HG03045 (cell line): ENCODE measurements at regions not wholly inside any gene's neighbourhood (a gene's known extent, or its start where the extent isn't known, plus 50 kb on each side); places are given as distances from the start of the nearest gene placed in this dataset.

Source experiments
- ATAC-seq: cut with Tn5 transposase; IDR thresholded peaks from one replicate; pipeline ENCODE4 v1.9.1; 2021; ENCODE audit warnings: mild to moderate bottlenecking, moderate library complexity; ENCODE audit not compliant: unreplicated experiment

DNA sequence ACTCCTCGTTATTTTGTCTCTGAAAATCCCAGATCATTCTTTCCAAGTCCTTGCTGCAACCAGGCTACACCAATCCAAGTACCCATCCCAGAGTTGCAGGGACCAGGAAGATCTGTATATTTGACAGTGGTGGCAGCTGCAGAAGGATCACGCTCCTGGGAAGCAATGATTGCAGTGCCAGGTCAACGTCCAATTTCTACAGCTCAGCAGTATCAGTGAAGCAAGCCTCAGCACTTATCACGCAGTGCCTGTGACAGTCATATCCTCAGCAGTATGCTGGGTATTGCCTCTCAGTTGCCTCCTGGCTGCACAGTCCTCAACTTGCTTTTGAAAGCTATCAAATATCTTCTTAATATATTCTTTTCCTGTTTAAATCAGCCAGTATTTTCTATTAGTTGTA is 66.7 kb downstream of the BARHL2 start:
- no peak for ATAC-seq

DNA sequence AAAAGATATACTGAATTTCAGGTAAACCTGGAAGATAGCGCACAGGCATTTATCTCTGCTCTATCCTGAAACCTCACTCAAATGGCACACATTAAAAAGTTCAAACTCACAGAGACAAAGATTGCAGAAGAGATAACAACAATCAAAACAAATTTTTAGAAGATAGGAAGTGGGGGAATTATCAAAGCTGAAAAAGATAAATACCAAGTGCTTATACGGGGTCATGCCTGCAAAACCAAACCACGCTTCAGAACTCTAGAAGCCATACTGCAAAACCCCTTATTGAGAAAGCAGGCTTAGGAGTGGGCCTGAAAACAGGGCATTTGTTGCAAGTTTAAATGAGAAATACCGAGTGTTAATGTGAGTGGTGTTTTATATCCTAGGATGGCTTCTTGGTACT is 76.8 kb downstream of the BARHL2 start:
- no peak for ATAC-seq

DNA sequence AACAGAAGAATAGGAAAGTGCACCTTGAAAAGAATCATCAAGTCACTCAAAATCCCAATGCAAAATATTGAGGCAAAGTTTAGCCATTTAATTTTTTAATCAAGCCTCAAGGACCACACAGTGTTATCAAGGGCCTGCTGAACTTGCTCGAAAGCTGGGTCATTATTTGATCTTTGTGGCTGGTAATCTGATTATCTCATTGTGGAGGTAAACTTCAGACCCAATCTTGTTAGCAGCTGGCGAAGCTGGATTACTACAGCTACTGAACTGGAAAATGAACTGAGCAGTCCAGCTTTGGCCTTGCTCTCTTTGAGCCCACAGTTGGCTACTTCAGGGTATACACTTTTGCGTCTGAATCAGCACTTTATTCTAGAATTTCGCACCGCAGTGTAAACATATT is 94.4 kb downstream of the BARHL2 start:
- no peak for ATAC-seq

DNA sequence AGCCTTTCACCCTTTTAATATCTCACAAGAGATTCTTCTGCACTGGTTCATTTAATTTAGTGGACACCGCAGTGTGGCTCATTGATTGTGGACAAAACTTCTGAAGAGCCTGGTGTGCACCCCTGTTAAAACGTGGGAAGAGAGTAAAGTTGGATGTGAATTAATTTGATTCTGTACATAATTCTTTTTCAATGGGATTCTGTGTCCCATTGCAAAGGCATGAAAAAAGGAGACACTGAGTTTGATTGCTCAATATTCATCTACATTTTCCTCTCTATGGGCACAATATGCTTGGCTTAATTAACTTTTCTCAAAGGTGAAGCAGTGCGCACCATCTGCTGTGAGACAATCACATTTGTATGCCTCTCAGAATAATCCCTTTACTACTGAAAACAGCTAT is 95.1 kb downstream of the BARHL2 start:
- no peak for ATAC-seq

GRCh38 chr1:90616395-90616794 is 100.7 kb downstream of the BARHL2 start:
- no peak for ATAC-seq

DNA sequence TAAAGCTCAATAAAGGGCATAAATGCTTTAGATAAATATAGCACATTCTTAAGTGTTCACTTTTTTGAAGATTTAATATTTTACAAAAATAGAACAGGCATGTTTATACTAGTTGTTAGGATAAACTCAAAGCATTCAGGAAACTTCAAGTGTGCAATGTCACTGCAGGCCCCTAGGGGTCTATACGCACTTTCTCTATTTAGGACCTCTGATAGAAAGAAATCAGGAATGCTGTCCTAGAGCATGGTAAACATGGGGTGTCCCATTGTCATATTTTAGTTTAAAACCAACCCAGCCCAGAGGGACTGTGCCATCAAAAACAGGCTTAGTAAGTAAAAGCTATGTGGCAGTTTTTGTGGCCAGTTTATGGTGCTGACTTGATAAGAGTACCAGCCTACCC is 102.2 kb downstream of the BARHL2 start:
- ATAC-seq = no peak

GRCh38 chr1:90613371-90613770 is 103.7 kb downstream of the BARHL2 start:
- no peak for ATAC-seq

DNA sequence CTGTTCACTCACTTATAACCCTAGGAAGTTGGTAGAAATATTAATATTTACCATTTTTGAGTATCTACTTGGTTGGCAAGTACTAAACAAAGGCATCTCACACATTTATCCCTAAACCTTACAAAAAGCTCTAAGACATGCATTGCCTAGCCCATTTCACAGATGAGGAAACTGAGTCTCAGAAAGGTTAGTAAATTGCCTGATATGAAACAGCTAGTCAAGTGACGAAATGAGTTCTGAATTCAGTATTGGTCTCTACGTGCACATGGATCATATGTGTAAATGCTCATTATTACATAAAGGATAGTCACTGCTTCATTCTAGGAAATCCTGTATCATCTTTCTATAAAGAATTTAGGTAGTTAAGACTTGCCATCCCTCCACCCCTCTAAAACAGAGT is 105.1 kb downstream of the BARHL2 start:
- ATAC-seq = no peak

DNA sequence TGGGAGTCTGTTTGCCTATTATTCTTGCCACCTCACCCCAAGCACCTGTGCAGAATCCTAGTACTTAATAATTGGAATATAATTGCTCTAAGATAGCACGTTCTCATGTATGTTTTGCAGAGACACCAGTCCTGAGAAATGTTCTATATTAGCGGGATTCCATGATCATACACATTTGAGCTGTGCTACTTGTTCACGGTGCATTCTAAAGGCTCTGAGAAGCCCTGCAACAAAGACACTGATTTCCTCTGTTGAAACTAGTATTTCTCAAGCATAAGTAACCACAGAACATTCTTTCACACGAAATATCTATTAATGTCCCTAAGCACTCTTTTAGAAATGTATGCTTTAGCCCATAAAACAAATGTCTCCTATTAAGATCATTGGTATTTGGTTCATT is 109.4 kb downstream of the BARHL2 start:
- no peak for ATAC-seq

- no peak for ATAC-seq
Measured at GRCh38 chr1:90605070-90605469, 112.0 kb downstream of the BARHL2 start.

GRCh38 chr1:90593312-90593711 is 123.8 kb downstream of the BARHL2 start:
- ATAC-seq = no peak

DNA sequence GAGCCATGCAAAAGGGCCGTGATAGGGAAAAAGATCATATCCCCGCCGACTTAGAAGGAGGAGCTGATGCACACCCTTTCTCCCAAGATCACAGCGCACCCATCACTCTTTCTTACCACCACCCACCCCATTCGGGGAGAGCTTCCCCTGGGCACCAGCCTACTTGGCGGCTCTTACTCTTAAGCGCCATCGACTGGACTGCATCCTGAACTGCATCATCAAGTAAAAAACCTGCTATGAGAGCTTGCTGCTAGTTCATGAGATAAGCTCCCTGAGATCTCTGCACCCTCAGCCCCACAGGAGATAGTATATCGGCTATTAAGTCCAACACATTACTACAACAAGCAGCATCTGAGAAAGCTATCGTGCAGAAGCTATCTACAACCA is 125.1 kb downstream of the BARHL2 start:
- ATAC-seq = no peak

- no peak for ATAC-seq
Measured at GRCh38 chr1:90591355-90591969, 125.6 kb downstream of the BARHL2 start.

DNA sequence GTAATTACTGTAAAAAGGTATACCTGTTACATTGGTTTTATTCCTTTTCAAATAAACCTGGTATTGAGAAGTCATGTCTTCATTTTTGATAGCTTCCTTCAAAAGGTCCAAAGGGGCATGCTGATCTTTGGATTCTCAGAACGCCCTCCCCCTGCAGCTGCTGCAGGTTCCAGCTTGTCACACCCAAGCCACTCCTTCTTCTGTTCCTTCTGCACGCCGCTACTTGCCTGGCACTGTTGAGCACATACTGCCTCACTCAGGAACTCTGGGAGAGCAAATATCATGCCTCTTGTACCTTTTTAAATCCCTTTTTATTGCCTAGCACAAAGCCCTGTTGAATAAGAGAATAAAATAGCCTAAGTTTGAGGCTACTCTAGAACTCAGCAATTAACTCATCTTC is 136.9 kb downstream of the BARHL2 start:
- ATAC-seq = no peak

DNA sequence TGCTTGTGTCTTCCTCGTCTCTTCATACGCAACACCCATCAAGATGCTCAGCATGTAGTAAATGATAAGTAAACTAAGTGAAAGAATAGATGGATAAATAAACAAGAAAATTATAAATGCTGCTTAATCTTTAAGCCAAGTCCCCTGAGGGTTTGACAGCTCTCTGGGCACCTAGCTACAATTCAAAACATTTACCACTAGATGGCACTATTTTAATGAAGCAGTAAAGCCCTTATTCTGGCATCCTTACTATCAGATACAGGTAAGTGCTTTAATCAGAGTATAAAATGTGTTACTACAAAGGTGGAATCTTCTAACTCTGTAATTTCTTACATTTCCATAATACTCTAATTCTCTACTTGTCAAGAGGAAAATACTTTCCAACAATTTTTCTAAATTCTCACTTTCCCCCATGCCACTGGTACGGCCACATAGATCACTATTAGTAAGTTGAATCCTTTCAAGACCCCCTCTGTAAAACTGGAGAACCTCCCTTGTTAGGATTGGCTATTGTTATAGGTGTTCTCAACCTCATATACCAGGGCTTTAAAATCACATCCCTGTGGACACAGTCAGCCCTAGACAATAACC is 137.8 kb downstream of the BARHL2 start:
- ATAC-seq = no peak

DNA sequence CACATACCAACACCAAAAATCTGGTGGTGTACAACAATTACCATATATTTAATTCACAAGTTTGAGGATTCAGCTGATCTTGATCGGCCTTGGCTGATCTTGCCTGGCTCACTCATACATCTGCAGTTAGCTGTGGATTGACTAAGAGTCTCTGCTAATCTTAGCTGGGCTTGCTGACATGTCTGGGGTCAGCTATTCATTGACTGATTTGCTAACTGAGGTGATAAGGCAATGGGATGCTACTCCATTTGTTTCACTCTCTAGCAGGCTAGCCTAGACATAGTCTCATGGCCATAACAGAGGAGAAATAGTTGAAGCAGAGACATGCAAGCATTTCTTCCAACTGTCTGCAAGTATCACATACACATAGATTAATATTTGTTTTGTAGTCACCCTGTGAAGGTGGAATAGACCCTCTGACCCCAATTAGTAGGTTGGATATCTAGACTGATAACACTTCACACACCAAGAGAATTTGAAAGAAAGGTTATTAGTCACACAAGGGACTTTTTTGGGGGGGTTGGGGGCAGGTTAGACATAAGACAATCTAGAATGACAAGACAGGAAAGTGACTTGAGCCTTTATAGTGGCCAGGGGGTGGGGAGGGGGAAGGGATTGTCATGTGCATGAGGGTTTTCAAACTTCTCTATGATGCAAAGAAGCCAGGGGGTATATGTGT is 142.3 kb downstream of the BARHL2 start:
- no peak for ATAC-seq

GRCh38 chr1:90573736-90574135 is 143.4 kb downstream of the BARHL2 start:
- ATAC-seq = no peak

GRCh38 chr1:90572446-90572845 is 144.7 kb downstream of the BARHL2 start:
- ATAC-seq = no peak

DNA sequence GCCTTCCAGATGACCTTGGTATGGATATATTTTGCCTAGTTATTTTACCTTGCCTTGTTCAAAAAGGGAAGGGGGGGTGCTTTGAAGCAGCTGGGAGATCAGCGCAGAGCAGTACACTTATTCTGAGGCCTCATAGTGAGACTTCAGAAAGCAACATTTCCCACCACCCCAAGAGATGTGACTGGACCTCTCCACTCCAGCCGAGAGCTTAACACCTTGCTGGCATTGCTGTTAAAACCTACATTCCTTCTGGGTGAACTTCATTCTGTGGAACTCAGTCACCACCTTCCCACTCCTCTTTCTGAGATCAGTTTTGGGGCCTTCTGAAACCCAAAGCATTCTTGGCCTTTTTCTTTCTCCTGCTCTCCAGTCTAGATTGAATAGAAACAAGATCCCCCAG is 148.7 kb downstream of the BARHL2 start:
- ATAC-seq = no peak

DNA sequence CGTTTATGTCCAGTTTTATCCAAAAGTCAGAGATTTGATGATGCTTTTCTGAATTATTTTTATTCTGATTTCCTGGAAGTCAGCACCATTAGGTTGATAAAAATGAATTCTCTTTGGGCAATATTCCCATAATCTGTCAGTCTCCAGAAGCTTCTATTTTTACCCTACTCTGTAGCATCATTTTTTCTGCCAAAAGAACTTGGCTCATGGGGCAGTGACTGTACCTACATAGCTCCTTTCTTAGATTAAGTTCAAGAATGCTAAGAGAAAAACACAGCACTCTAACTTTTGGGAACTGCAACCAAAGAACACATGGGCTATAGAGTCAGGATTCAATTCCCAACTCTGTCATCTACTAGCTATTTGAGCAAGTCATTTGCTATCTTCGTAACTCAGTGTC is 152.9 kb downstream of the BARHL2 start:
- no peak for ATAC-seq

GRCh38 chr1:90562892-90563291 is 154.2 kb downstream of the BARHL2 start:
- ATAC-seq = no peak

DNA sequence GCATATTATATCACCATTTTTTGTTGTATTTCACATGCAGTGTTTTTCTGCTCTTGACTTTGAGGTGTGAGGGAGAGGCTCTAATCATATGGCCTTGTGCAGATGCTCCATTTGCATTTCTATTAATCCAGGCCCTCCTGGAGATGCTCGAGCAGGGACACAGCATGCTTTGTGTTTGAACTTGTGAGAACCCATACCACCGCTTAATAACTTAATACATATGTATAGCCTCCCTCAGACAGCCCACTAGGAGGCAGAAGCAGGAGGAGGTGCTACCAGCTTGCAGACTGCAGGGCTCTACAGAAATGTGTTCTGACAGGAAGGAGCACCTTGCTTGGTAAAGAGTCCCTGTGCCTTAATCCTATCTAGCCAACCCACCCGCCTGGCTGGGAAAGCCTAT is 155.2 kb downstream of the BARHL2 start:
- ATAC-seq = no peak
